Upper lobe of left lung (tissue), 6 donors: ENCODE measurements at regions not wholly inside any gene's neighbourhood (a gene's known extent, or its start where the extent isn't known, plus 50 kb on each side); places are given as distances from the start of the nearest gene placed in this dataset.

Experiments used
- ATAC-seq, 2 donors: fragments of 200-7000 bp; cut with Tn5 transposase; one replicate each; pipeline ENCODE4 v1.9.1; 2022; ENCODE audit warnings: mild to moderate bottlenecking in 2 of 2, moderate library complexity in 2 of 2; ENCODE audit not compliant: low FRiP score in 2 of 2
- DNase-seq, 2 donors: peaks; one replicate each; pipeline ENCODE4 v3.0.0-alpha.2; 2019 to 2020
- H3K27ac ChIP-seq, 4 donors: fragments of 200-600 bp; sonication (generic); one replicate each; pipeline ENCODE4 v1.5.1; 2016 to 2019
- H3K27me3 ChIP-seq, 4 donors: fragments of 200-600 bp; sonication (generic); one replicate each; pipeline ENCODE4 v1.5.1; 2017 to 2019
- H3K36me3 ChIP-seq, 4 donors: fragments of 200-600 bp; sonication (generic); one replicate each; pipeline ENCODE4 v1.5.1; 2016 to 2019
- H3K4me1 ChIP-seq, 4 donors: fragments of 200-600 bp; sonication (generic); one replicate each; pipeline ENCODE4 v1.5.1; 2018 to 2019
- H3K4me3 ChIP-seq, 4 donors: fragments of 200-600 bp; sonication (generic); one replicate each; pipeline ENCODE4 v1.5.1; 2017 to 2019; ENCODE audit warnings: mild to moderate bottlenecking in 2 of 4, moderate library complexity in 1 of 4
- H3K9me3 ChIP-seq, 4 donors: fragments of 200-600 bp; sonication (generic); one replicate each; pipeline ENCODE4 v1.5.1; 2018 to 2019
- CTCF ChIP-seq, 6 experiments: fragments of 450-650 bp in 4 of 6; fragments of 200-600 bp in 2 of 6; sonication (generic) in 2 of 6; IDR thresholded peaks; one replicate each; pipeline ENCODE4 v1.5.1; 2016 to 2019; ENCODE audit warnings: antibody characterized with exemption in 6 of 6
- EP300 ChIP-seq, 4 donors: sonication (generic); formaldehyde crosslinking; IDR thresholded peaks; one replicate each; pipeline ENCODE4 v1.5.1; 2017; ENCODE audit warnings: antibody characterized with exemption in 4 of 4, control low read depth in 2 of 4
- POLR2A ChIP-seq, 4 donors: fragments of 450-650 bp; IDR thresholded peaks; one replicate each; pipeline ENCODE4 v1.5.1; 2016 to 2017; ENCODE audit warnings: antibody characterized with exemption in 4 of 4, mild to moderate bottlenecking in 2 of 4
- POLR2AphosphoS5 ChIP-seq, 2 donors: sonication (generic); formaldehyde crosslinking; IDR thresholded peaks; one replicate each; pipeline ENCODE4 v1.5.1; 2017; ENCODE audit warnings: antibody characterized with exemption in 2 of 2
- WGBS, 2 donors: methylation state at CpG; one replicate each; pipeline ENCODE4 v1.1.5; 2017 to 2018; 5-methylcytosine and 5-hydroxymethylcytosine counted together
- donor health status: DM: no; HTN: no; CAD: no; lungs with moderate emphysema.
- donor health status: DM: no; HTN: yes; CAD: no; lungs with severe emphysema.

- ATAC-seq (no peak), DNase-seq (no peak)
- Histone ChIP-seq H3K27me3 (no peaks in the 10 kb centered on the region), H3K4me3 (no peak overlapping the region), H3K4me1 (no peaks in the 10 kb centered on the region), H3K9me3 (no peaks in the 10 kb centered on the region), H3K27ac (no peak overlapping the region), H3K36me3 (no peaks in the 10 kb centered on the region)
- 82 to 85% methylated on average over 5 of the region's 5 CpGs for WGBS, 2 donors
- TF ChIP-seq POLR2A (IDR thresholded peaks at IDR 0.05) (no peak), EP300 (IDR thresholded peaks at IDR 0.05) (no peak)
Observed at GRCh38 chr2:5764041-5764440, 71.9 kb downstream of the SOX11 start.

- H3K27ac ChIP-seq = no peak overlapping the region
- H3K4me3 ChIP-seq = no peak overlapping the region
- H3K4me1 ChIP-seq = no peaks in the 10 kb centered on the region
- DNase-seq (no peak), ATAC-seq (peak in 1 of 2 donors; percentile 53)
- TF ChIP-seq EP300 (IDR thresholded peaks at IDR 0.05) (no peak), POLR2AphosphoS5 (IDR thresholded peaks at IDR 0.05) (no peak), CTCF (IDR thresholded peaks at IDR 0.05) (no peak), POLR2A (IDR thresholded peaks at IDR 0.05) (no peak)
- WGBS, 2 donors = 48 to 63% methylated on average over 2 of the region's 2 CpGs
- no peaks in the 10 kb centered on the region for H3K9me3 ChIP-seq
- no peaks in the 10 kb centered on the region for H3K36me3 ChIP-seq
- no peaks in the 10 kb centered on the region for H3K27me3 ChIP-seq
Observed at GRCh38 chr2:5766056-5766455, 73.9 kb downstream of the SOX11 start.

GRCh38 chr2:5766561-5766960, 74.4 kb downstream of the SOX11 start:
- DNase-seq = no peak
- 79 to 88% methylated on average over 2 of the region's 2 CpGs for WGBS, 2 donors
- Histone ChIP-seq H3K27ac (no peak overlapping the region), H3K9me3 (no peaks in the 10 kb centered on the region), H3K36me3 (no peaks in the 10 kb centered on the region), H3K4me1 (no peaks in the 10 kb centered on the region), H3K4me3 (no peak overlapping the region), H3K27me3 (no peaks in the 10 kb centered on the region)
- TF ChIP-seq CTCF (IDR thresholded peaks at IDR 0.05) = no peak
- ATAC-seq = peak in 1 of 2 donors; percentile 68

- Histone ChIP-seq H3K27ac (no peak overlapping the region), H3K4me3 (no peak overlapping the region), H3K9me3 (no peaks in the 10 kb centered on the region), H3K27me3 (no peaks in the 10 kb centered on the region), H3K4me1 (no peaks in the 10 kb centered on the region), H3K36me3 (no peaks in the 10 kb centered on the region)
- WGBS, 2 donors = 45 to 54% methylated on average over 4 of the region's 4 CpGs
- DNase-seq (peak in 1 of 2 donors; percentile 51), ATAC-seq (peak in 1 of 2 donors; percentile 76)
- TF ChIP-seq CTCF (IDR thresholded peaks at IDR 0.05) (no peak), POLR2A (IDR thresholded peaks at IDR 0.05) (no peak), POLR2AphosphoS5 (IDR thresholded peaks at IDR 0.05) (no peak), EP300 (IDR thresholded peaks at IDR 0.05) (no peak)
Observed at GRCh38 chr2:5777131-5777535, 84.9 kb downstream of the SOX11 start.

GRCh38 chr2:5781679-5782078, 89.5 kb downstream of the SOX11 start:
- Histone ChIP-seq H3K27ac (no peak overlapping the region), H3K36me3 (no peaks in the 10 kb centered on the region), H3K4me1 (no peaks in the 10 kb centered on the region), H3K9me3 (no peaks in the 10 kb centered on the region), H3K4me3 (no peak overlapping the region), H3K27me3 (no peaks in the 10 kb centered on the region)
- TF ChIP-seq POLR2A (IDR thresholded peaks at IDR 0.05) = no peak
- no peak for TF ChIP-seq POLR2AphosphoS5 (IDR thresholded peaks at IDR 0.05)
- no peak for TF ChIP-seq EP300 (IDR thresholded peaks at IDR 0.05)
- no peak for TF ChIP-seq CTCF (IDR thresholded peaks at IDR 0.05)
- WGBS, 2 donors = 67 to 78% methylated on average over 14 of the region's 14 CpGs
- peak in 1 of 2 donors; percentile 39 for DNase-seq
- no peak for ATAC-seq
